K562 (cell line): ENCODE measurements at regions not wholly inside any gene's neighbourhood (a gene's known extent, or its start where the extent isn't known, plus 50 kb on each side); places are given as distances from the start of the nearest gene placed in this dataset.

ENCODE experiments used
- ATAC-seq: fragments of 200-7000 bp; cut with Tn5 transposase; 3 replicates; pipeline ENCODE4 v1.9.1; 2020; ENCODE audit warnings: moderate library complexity
- BruUV-seq: library from RNA; stranded (reverse); fragments of 400-500 nt; replicated peaks from 2 replicates; lab custom pipeline; 2021; lab: Mats Ljungman, UMichigan
- CTCF ChIA-PET: fragments of 300-600 bp; formaldehyde crosslinking; extraction: SDS; loops from one replicate; lab custom pipeline; 2021; ENCODE audit warnings: low intra/inter-chr PET ratio; lab: Yijun Ruan, JAX
- POLR2A ChIA-PET: fragments of 300-600, 350-650 bp; sonication (Branson Sonifier 250); formaldehyde crosslinking; extraction: SDS; loops from one replicate; lab custom pipeline; 2021; ENCODE audit warnings: antibody characterized with exemption, inconsistent platforms; lab: Yijun Ruan, JAX
- DNase-seq, 4 experiments: peaks; one replicate each; pipeline versions ENCODE4 v3.0.0 to v3.0.0-alpha.2; 2011 to 2018; ENCODE audit warnings: low spot score in 3 of 4, mixed read lengths in 3 of 4; ENCODE audit errors: extremely low read depth in 1 of 4
- FAIRE-seq: peaks from 2 replicates; lab custom pipeline; 2011; peaks lifted over from hg19 to GRCh38; lab: Jason Lieb, UNC
- H2AFZ ChIP-seq: 2 replicates; pipeline ENCODE4 v1.6.0; 2011; ENCODE audit warnings: low read depth, low read length, control low read depth, inconsistent platforms
- H3K27ac ChIP-seq: fragments of 200-600 bp; 3 replicates; pipeline ENCODE4 v1.8.0; 2011; ENCODE audit warnings: low read depth, mild to moderate bottlenecking, control low read depth, inconsistent platforms, low read length, moderate library complexity, mixed read lengths; ENCODE audit errors: extremely low read depth
- H3K27me3 ChIP-seq, 2 experiments: fragments of 300-600 bp in 1 of 2; 2 replicates in 1 of 2; 3 replicates in 1 of 2; pipeline versions ENCODE4 v1.6.0 to v1.8.0; 2011; ENCODE audit warnings: inconsistent platforms in 2 of 2, low read length in 2 of 2, mild to moderate bottlenecking in 1 of 2, mixed read lengths in 1 of 2, moderate library complexity in 1 of 2; ENCODE audit not compliant: control insufficient read depth in 2 of 2, insufficient read depth in 2 of 2
- H3K36me3 ChIP-seq: fragments of 300-600 bp; 3 replicates; pipeline ENCODE4 v1.8.0; 2011; ENCODE audit warnings: mild to moderate bottlenecking, low read length, inconsistent platforms; ENCODE audit not compliant: control insufficient read depth, insufficient read depth
- H3K4me1 ChIP-seq, 2 experiments: fragments of 200-600 bp in 1 of 2; replicated peaks in 1 of 2; 2 replicates in 1 of 2; 3 replicates in 1 of 2; pipeline versions ENCODE4 v1.5.1 to v1.8.0; 2011; ENCODE audit warnings: inconsistent platforms in 2 of 2, low read length in 2 of 2, mild to moderate bottlenecking in 1 of 2, mixed read lengths in 1 of 2, moderate library complexity in 1 of 2; ENCODE audit not compliant: control insufficient read depth in 2 of 2, insufficient read depth in 2 of 2
- H3K4me2 ChIP-seq: 2 replicates; pipeline ENCODE4 v1.6.1; 2011; ENCODE audit warnings: low read length, control low read depth, inconsistent platforms, mixed read lengths; ENCODE audit not compliant: insufficient read depth
- H3K4me3 ChIP-seq: fragments of 200-600 bp; sonication (generic), shearing (Covaris generic); 2 replicates; pipeline ENCODE4 v1.5.1; 2016; ENCODE audit warnings: control low read depth, inconsistent platforms
- H3K79me2 ChIP-seq: fragments of 200-600 bp; 3 replicates; pipeline ENCODE4 v1.8.0; 2011; ENCODE audit warnings: low read length, inconsistent platforms; ENCODE audit not compliant: control insufficient read depth, insufficient read depth
- H3K9ac ChIP-seq, 2 experiments: 2 replicates each; pipeline versions ENCODE4 v1.6.0 to v1.6.1; 2011; ENCODE audit warnings: low read depth in 2 of 2, low read length in 2 of 2, control low read depth in 1 of 2, inconsistent platforms in 1 of 2, mild to moderate bottlenecking in 1 of 2, mixed read lengths in 1 of 2; ENCODE audit not compliant: insufficient read depth in 1 of 2
- H3K9me1 ChIP-seq: one replicate; pipeline ENCODE4 v1.6.0; 2011; ENCODE audit warnings: inconsistent platforms, mild to moderate bottlenecking, low read length, moderate library complexity; ENCODE audit not compliant: control insufficient read depth, insufficient read depth
- H3K9me3 ChIP-seq: replicated peaks from 2 replicates; pipeline ENCODE4 v1.5.1; 2011; ENCODE audit warnings: low read depth, low read length, inconsistent platforms; ENCODE audit not compliant: control insufficient read depth, insufficient read depth
- H4K20me1 ChIP-seq: replicated peaks from 2 replicates; pipeline ENCODE4 v1.6.1; 2011; ENCODE audit warnings: low read length, inconsistent platforms, mixed read lengths; ENCODE audit not compliant: control insufficient read depth, insufficient read depth
- ASH1L ChIP-seq: fragments of 450-650 bp; IDR thresholded peaks from 2 replicates; pipeline ENCODE4 v1.6.1; 2018; ENCODE audit warnings: borderline replicate concordance, mild to moderate bottlenecking, low read depth; ENCODE audit not compliant: partially characterized antibody
- MTA1 ChIP-seq: fragments of 450-650 bp; IDR thresholded peaks from 2 replicates; pipeline ENCODE4 v1.6.1; 2017; ENCODE audit warnings: borderline replicate concordance
- MTA3 ChIP-seq: fragments of 450-650 bp; formaldehyde crosslinking; IDR thresholded peaks from 2 replicates; pipeline ENCODE4 v1.6.1; 2017; ENCODE audit warnings: mild to moderate bottlenecking, borderline replicate concordance
- RAD21 ChIP-seq, 2 experiments: fragments of 250-450 bp in 1 of 2; fragments of 450-650 bp in 1 of 2; sonication (Bioruptor Pico) in 1 of 2; formaldehyde crosslinking in 1 of 2; IDR thresholded peaks in 1 of 2; conservative IDR thresholded peaks in 1 of 2; 2 replicates each; pipeline versions ENCODE4 v1.4.0 to v1.8.0; 2020 to 2022; ENCODE audit warnings: mild to moderate bottlenecking in 2 of 2, moderate library complexity in 1 of 2
- SMAD4 ChIP-seq: fragments of 250-450 bp; sonication (Bioruptor Pico); conservative IDR thresholded peaks from 2 replicates; pipeline ENCODE4 v1.8.0; 2021; ENCODE audit warnings: inconsistent platforms, mild to moderate bottlenecking, moderate library complexity
- ZFPM2 ChIP-seq: fragments of 250-450 bp; sonication (Bioruptor Pico); IDR thresholded peaks from 2 replicates; pipeline ENCODE4 v1.5.1; 2022; ENCODE audit warnings: mild to moderate bottlenecking
- WGBS: fragments of 100-300 bp; shearing (Covaris generic); methylation state at CpG from one replicate; pipeline ENCODE4 v1.1.6; 2016; ENCODE audit warnings: low coverage, mixed read lengths; ENCODE audit not compliant: insufficient coverage; ENCODE audit errors: missing lambda C conversion rate; 5-methylcytosine and 5-hydroxymethylcytosine counted together
- in situ Hi-C: fragments of 300-500 bp; cut with MboI; formaldehyde crosslinking; loops from 4 replicates; pipeline ENCODE4 v1.15.0; 2018; ENCODE audit warnings: inconsistent platforms, mixed read lengths
- intact Hi-C: fragments of 100-400 bp; cut with micrococcal nuclease; formaldehyde crosslinking; loops from 2 replicates; pipeline ENCODE4 v1.14.2; 2022
- TF ChIP-seq, protein P1 (sequence below), 2 experiments: fragments of 250-450 bp in 1 of 2; fragments of 450-650 bp in 1 of 2; sonication (Bioruptor Pico) in 1 of 2; IDR thresholded peaks; 2 replicates each; pipeline versions ENCODE4 v1.6.1 to v1.8.0; 2016 to 2021; ENCODE audit warnings: mild to moderate bottlenecking in 2 of 2, moderate library complexity in 2 of 2, missing compliant biosample characterization in 1 of 2, missing genetic modification characterization in 1 of 2
- TF ChIP-seq, protein P2 (sequence below): sonication (generic); formaldehyde crosslinking; IDR thresholded peaks from 2 replicates; pipeline ENCODE4 v1.8.0; 2022; ENCODE audit warnings: mild to moderate bottlenecking, missing genetic modification reagents
- TF ChIP-seq, protein P3 (sequence below): fragments of 450-650 bp; IDR thresholded peaks from 2 replicates; pipeline ENCODE4 v1.6.1; 2016; ENCODE audit warnings: borderline replicate concordance
- TF ChIP-seq, protein P4 (sequence below): fragments of 450-650 bp; IDR thresholded peaks from 2 replicates; pipeline ENCODE4 v1.6.1; 2014; ENCODE audit warnings: low read depth, mild to moderate bottlenecking, moderate library complexity, borderline replicate concordance

DNA sequence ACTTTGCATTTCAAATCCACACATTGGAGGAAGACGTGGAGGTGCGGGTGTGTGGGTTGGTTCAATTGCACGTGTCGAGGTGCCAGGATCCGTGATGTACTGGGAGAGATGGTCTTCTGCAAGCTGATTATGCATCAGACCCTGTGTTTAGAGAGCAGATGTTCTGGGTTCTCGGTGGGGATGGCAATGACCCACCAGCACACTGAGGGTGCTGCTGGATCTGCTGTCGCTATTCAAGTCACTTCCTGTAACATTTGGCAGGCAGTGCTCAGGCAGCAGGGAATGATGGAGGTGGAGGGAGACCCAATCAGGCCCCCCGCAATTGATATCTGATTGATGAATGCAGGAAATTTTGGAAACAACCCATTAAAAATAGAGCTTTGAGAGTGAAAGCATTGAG, 830.1 kb upstream of the POU3F3 start:
- 0% methylated on average over 8 of the region's 8 CpGs for WGBS
- Histone ChIP-seq H3K9me1 (no peaks in the 10 kb centered on the region), H3K4me3 (no peak overlapping the region), H3K36me3 (no peaks in the 10 kb centered on the region), H2AFZ (no peak overlapping the region), H3K4me1 (no peaks in the 10 kb centered on the region), H3K79me2 (no peaks in the 10 kb centered on the region), H3K27me3 (no peaks in the 10 kb centered on the region), H3K27ac (no peak overlapping the region), H4K20me1 (no peaks in the 10 kb centered on the region), H3K9me3 (no peaks in the 10 kb centered on the region), H3K4me2 (no peak overlapping the region), H3K9ac (no peak overlapping the region)
- ChIA-PET CTCF (no interaction called here), POLR2A (no interaction called here)
- TF ChIP-seq, protein P1, sequence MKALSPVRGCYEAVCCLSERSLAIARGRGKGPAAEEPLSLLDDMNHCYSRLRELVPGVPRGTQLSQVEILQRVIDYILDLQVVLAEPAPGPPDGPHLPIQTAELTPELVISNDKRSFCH (CRISPR knock-in tag; IDR thresholded peaks at IDR 0.05): no peak
- TF ChIP-seq, protein P1 (tag; IDR thresholded peaks at IDR 0.05): no peak
- TF ChIP-seq ZFPM2 (CRISPR knock-in tag): no peak
- no peak for FAIRE-seq
- ATAC-seq: no peak
- in situ Hi-C loops (no loop called here), intact Hi-C loops (no loop called here)
- DNase-seq: no peak
- BruUV-seq: no TSS peak

DNA sequence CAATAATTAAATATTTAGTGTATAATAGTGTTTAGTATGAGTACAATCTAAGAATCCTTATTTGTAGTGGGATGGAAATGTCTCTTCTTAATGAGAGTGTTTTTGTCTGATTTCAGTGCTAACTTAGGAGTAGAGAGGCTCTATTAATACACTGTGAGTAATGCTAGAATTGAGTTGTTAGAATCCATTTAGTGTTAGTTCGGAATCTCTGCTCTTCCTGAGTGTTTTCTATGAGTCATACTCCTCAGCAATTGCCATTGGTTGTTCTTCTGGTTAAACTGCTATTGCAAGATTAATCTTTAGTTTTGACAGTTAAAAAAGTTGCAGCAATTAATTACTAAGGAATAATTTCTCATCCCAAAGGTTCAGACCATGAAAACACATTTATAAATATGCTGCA, 828.6 kb upstream of the POU3F3 start:
- Histone ChIP-seq H3K9me1 (no peaks in the 10 kb centered on the region), H3K9ac (no peak overlapping the region), H3K4me2 (no peak overlapping the region), H3K4me3 (no peak overlapping the region), H4K20me1 (no peaks in the 10 kb centered on the region), H3K27me3 (no peaks in the 10 kb centered on the region), H3K4me1 (no peaks in the 10 kb centered on the region), H3K36me3 (no peaks in the 10 kb centered on the region), H3K27ac (no peak overlapping the region), H3K79me2 (no peaks in the 10 kb centered on the region), H2AFZ (no peak overlapping the region), H3K9me3 (no peaks in the 10 kb centered on the region)
- 0% methylated on average over 1 of the region's 1 CpG for WGBS
- no peak for DNase-seq
- ChIA-PET CTCF (no interaction called here), POLR2A (no interaction called here)
- intact Hi-C loops (no loop called here), in situ Hi-C loops (no loop called here)
- BruUV-seq: no TSS peak
- no peak for FAIRE-seq
- no peak for ATAC-seq
- no peak for TF ChIP-seq MTA3
- TF ChIP-seq ASH1L: no peak
- TF ChIP-seq RAD21 (CRISPR knock-in tag; conservative IDR thresholded peaks at IDR 0.05 in 1 of 2, IDR thresholded peaks at IDR 0.05 in 1 of 2): no peak
- TF ChIP-seq, protein P2, sequence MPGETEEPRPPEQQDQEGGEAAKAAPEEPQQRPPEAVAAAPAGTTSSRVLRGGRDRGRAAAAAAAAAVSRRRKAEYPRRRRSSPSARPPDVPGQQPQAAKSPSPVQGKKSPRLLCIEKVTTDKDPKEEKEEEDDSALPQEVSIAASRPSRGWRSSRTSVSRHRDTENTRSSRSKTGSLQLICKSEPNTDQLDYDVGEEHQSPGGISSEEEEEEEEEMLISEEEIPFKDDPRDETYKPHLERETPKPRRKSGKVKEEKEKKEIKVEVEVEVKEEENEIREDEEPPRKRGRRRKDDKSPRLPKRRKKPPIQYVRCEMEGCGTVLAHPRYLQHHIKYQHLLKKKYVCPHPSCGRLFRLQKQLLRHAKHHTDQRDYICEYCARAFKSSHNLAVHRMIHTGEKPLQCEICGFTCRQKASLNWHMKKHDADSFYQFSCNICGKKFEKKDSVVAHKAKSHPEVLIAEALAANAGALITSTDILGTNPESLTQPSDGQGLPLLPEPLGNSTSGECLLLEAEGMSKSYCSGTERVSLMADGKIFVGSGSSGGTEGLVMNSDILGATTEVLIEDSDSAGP (CRISPR knock-in tag): no peak
- TF ChIP-seq SMAD4 (CRISPR knock-in tag): no peak
- no peak for TF ChIP-seq MTA1
- TF ChIP-seq, protein P3, sequence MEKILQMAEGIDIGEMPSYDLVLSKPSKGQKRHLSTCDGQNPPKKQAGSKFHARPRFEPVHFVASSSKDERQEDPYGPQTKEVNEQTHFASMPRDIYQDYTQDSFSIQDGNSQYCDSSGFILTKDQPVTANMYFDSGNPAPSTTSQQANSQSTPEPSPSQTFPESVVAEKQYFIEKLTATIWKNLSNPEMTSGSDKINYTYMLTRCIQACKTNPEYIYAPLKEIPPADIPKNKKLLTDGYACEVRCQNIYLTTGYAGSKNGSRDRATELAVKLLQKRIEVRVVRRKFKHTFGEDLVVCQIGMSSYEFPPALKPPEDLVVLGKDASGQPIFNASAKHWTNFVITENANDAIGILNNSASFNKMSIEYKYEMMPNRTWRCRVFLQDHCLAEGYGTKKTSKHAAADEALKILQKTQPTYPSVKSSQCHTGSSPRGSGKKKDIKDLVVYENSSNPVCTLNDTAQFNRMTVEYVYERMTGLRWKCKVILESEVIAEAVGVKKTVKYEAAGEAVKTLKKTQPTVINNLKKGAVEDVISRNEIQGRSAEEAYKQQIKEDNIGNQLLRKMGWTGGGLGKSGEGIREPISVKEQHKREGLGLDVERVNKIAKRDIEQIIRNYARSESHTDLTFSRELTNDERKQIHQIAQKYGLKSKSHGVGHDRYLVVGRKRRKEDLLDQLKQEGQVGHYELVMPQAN: no peak
- TF ChIP-seq, protein P4, sequence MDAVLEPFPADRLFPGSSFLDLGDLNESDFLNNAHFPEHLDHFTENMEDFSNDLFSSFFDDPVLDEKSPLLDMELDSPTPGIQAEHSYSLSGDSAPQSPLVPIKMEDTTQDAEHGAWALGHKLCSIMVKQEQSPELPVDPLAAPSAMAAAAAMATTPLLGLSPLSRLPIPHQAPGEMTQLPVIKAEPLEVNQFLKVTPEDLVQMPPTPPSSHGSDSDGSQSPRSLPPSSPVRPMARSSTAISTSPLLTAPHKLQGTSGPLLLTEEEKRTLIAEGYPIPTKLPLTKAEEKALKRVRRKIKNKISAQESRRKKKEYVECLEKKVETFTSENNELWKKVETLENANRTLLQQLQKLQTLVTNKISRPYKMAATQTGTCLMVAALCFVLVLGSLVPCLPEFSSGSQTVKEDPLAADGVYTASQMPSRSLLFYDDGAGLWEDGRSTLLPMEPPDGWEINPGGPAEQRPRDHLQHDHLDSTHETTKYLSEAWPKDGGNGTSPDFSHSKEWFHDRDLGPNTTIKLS: no peak
